Natural killer cell (primary cell): ENCODE measurements at regions not wholly inside any gene's neighbourhood (a gene's known extent, or its start where the extent isn't known, plus 50 kb on each side); places are given as distances from the start of the nearest gene placed in this dataset.
"Not testable (repeated sequence)": the region's sequence is repeated elsewhere in the genome, so short reads cannot be mapped to it uniquely, and the experiment has no call there.

ENCODE experiments used
- ATAC-seq, 3 donors: fragments of 150-1000 bp in 2 of 3; fragments of 200-7000 bp in 1 of 3; cut with Tn5 transposase; 1 replicate in 1 of 3; 2 replicates in 2 of 3; pipeline ENCODE4 v1.10.0; 2021; ENCODE audit warnings: mild to moderate bottlenecking in 2 of 3, moderate library complexity in 2 of 3
- DNase-seq, 2 donors: peaks; one replicate each; pipeline versions ENCODE4 v3.0.0 to v3.0.0-alpha.2; 2013 to 2021; ENCODE audit warnings: mixed read lengths in 1 of 2
- H3K27ac ChIP-seq: one replicate; pipeline ENCODE4 v1.5.1; 2013; ENCODE audit warnings: mild to moderate bottlenecking, low read length
- H3K27me3 ChIP-seq: one replicate; pipeline ENCODE4 v1.6.1; 2013; ENCODE audit warnings: low read length; ENCODE audit not compliant: control insufficient read depth, insufficient read depth
- H3K36me3 ChIP-seq: one replicate; pipeline ENCODE4 v1.6.1; 2013; ENCODE audit warnings: low read length; ENCODE audit not compliant: control insufficient read depth, insufficient read depth
- H3K4me1 ChIP-seq: one replicate; pipeline ENCODE4 v1.6.1; 2013; ENCODE audit warnings: low read length; ENCODE audit not compliant: control insufficient read depth, insufficient read depth
- H3K4me3 ChIP-seq: one replicate; pipeline ENCODE4 v1.5.1; 2013; ENCODE audit warnings: low read length
- H3K9me3 ChIP-seq: one replicate; pipeline ENCODE4 v1.6.1; 2013; ENCODE audit warnings: low read length; ENCODE audit not compliant: control insufficient read depth, insufficient read depth
- H3K27ac Mint-ChIP-seq, 2 donors: one replicate each; pipeline ENCODE4 v1.8.0; 2022; ENCODE audit warnings: mild to moderate bottlenecking in 2 of 2, mixed read lengths in 2 of 2, moderate library complexity in 1 of 2
- H3K27me3 Mint-ChIP-seq, 2 donors: one replicate each; pipeline ENCODE4 v1.8.0; 2022; ENCODE audit warnings: low read depth in 2 of 2, mixed read lengths in 2 of 2
- H3K36me3 Mint-ChIP-seq: one replicate; pipeline ENCODE4 v1.8.0; 2022; ENCODE audit warnings: mixed read lengths
- H3K4me1 Mint-ChIP-seq, 2 donors: one replicate each; pipeline ENCODE4 v1.8.0; 2022; ENCODE audit warnings: mixed read lengths in 2 of 2
- H3K4me3 Mint-ChIP-seq: one replicate; pipeline ENCODE4 v1.8.0; 2022; ENCODE audit warnings: mild to moderate bottlenecking, moderate library complexity, mixed read lengths
- H3K9me3 Mint-ChIP-seq, 2 donors: one replicate each; pipeline ENCODE4 v1.8.0; 2022; ENCODE audit warnings: mixed read lengths in 2 of 2
- CTCF ChIP-seq: fragments of 200-600 bp; IDR thresholded peaks from one replicate; pipeline ENCODE4 v1.8.0; 2022; ENCODE audit warnings: antibody characterized with exemption
- WGBS: methylation state at CpG from one replicate; pipeline ENCODE4 v1.1.7; 2013; ENCODE audit warnings: missing lambda C conversion rate; ENCODE audit not compliant: insufficient coverage; 5-methylcytosine and 5-hydroxymethylcytosine counted together
- intact Hi-C: fragments of 100-400 bp; cut with micrococcal nuclease; formaldehyde crosslinking; loops from one replicate; pipeline ENCODE4 v1.14.2; 2022

DNA sequence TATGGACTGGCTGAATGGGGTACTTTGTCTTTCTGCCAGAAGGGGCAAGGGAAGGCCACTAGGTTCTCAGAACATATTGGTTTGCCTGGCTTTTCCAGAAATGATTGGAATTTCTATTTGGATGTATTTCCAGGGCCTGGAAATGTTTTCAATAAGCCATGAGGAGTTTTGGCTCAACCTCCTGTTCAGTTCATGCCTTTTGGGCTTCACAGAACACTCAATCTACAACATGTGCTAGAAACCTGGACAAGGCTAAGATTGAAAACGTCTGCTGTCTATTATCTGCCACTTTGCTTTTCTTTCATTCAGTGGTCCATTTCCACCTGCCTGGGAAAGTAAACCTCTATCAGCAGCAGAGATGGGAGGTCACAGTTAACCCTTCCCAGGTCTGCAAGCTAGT is 793.4 kb downstream of the TENT5A start:
- H3K36me3 ChIP-seq: no peaks in the 10 kb centered on the region
- peaks cover 8 to 12% of the 10 kb centered on the region in 2 donors for H3K9me3 Mint-ChIP-seq
- H3K4me1 ChIP-seq: no peaks in the 10 kb centered on the region
- TF ChIP-seq CTCF: no peak
- peaks cover 6% of the 10 kb centered on the region for H3K36me3 Mint-ChIP-seq
- H3K9me3 ChIP-seq: no peaks in the 10 kb centered on the region
- no peaks in the 10 kb centered on the region for H3K4me1 Mint-ChIP-seq
- no peak overlapping the region for H3K27ac ChIP-seq
- intact Hi-C loops: no loop called here
- DNase-seq: no peak
- H3K27me3 Mint-ChIP-seq: no peaks in the 10 kb centered on the region
- no peaks in the 10 kb centered on the region for H3K27me3 ChIP-seq
- H3K27ac Mint-ChIP-seq: no peak overlapping the region
- 75% methylated on average over 1 of the region's 1 CpG for WGBS
- no peak overlapping the region for H3K4me3 ChIP-seq
- no peak for ATAC-seq
- no peak overlapping the region for H3K4me3 Mint-ChIP-seq

- H3K9me3 ChIP-seq: no peaks in the 10 kb centered on the region
- DNase-seq (no peak), ATAC-seq (no peak)
- no peaks in the 10 kb centered on the region for H3K27me3 ChIP-seq
- peaks cover 6% of the 10 kb centered on the region for H3K36me3 Mint-ChIP-seq
- 19% methylated on average over 1 of the region's 1 CpG for WGBS
- H3K36me3 ChIP-seq: no peaks in the 10 kb centered on the region
- H3K27ac Mint-ChIP-seq: no peak overlapping the region
- no peaks in the 10 kb centered on the region for H3K27me3 Mint-ChIP-seq
- no peaks in the 10 kb centered on the region for H3K4me1 ChIP-seq
- intact Hi-C loops: no loop called here
- TF ChIP-seq CTCF: no peak
- H3K4me1 Mint-ChIP-seq: no peaks in the 10 kb centered on the region
- peaks cover 5 to 8% of the 10 kb centered on the region in 2 donors for H3K9me3 Mint-ChIP-seq
- H3K27ac ChIP-seq: no peak overlapping the region
- no peak overlapping the region for H3K4me3 Mint-ChIP-seq
- H3K4me3 ChIP-seq: no peak overlapping the region
Observed at GRCh38 chr6:80956898-80957297, 795.6 kb downstream of the TENT5A start.

DNA sequence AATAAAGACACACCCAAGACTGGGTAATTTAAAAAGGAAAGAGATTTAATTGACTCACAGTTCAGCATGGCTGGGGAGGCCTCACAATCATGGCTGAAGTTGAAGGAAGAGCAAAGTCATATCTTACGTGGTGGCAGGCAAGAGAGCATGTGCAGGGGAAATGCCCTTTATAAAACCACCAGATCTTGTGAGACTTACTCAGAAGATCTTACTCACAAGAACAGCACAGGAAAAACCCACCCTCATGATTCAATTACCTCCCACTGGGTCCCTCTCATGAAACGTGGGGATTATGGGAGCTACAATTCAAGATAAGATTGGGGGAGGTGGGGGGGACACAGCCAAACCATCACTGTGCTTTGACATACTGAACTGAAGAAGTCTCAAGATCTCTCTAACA is 800.0 kb downstream of the TENT5A start:
- H3K4me1 Mint-ChIP-seq, H3K4me3 ChIP-seq, H3K27ac Mint-ChIP-seq, intact Hi-C loops, H3K27me3 Mint-ChIP-seq, H3K36me3 ChIP-seq, H3K9me3 ChIP-seq, H3K4me1 ChIP-seq, H3K27ac ChIP-seq, ATAC-seq, H3K36me3 Mint-ChIP-seq, H3K4me3 Mint-ChIP-seq, DNase-seq, H3K27me3 ChIP-seq: not testable (repeated sequence)
- H3K9me3 Mint-ChIP-seq: peaks cover 9 to 10% of the 10 kb centered on the region in 2 donors
- WGBS: 75% methylated on average over 1 of the region's 2 CpGs

- intact Hi-C loops: no loop called here
- H3K27me3 Mint-ChIP-seq: no peaks in the 10 kb centered on the region
- Histone ChIP-seq H3K4me3 (no peak overlapping the region), H3K36me3 (no peaks in the 10 kb centered on the region), H3K27me3 (no peaks in the 10 kb centered on the region), H3K4me1 (no peaks in the 10 kb centered on the region), H3K27ac (no peak overlapping the region), H3K9me3 (no peaks in the 10 kb centered on the region)
- no peak for TF ChIP-seq CTCF
- WGBS: 57% methylated on average over 3 of the region's 3 CpGs
- no peaks in the 10 kb centered on the region for H3K4me1 Mint-ChIP-seq
- no peak overlapping the region for H3K4me3 Mint-ChIP-seq
- DNase-seq (no peak), ATAC-seq (no peak)
- H3K27ac Mint-ChIP-seq: no peak overlapping the region
- peaks cover 7% of the 10 kb centered on the region in 2 donors for H3K9me3 Mint-ChIP-seq
- H3K36me3 Mint-ChIP-seq: no peaks in the 10 kb centered on the region
Observed at GRCh38 chr6:80946402-80946801, 806.1 kb downstream of the TENT5A start.
